HG03432 (cell line): ENCODE measurements at regions not wholly inside any gene's neighbourhood (a gene's known extent, or its start where the extent isn't known, plus 50 kb on each side); places are given as distances from the start of the nearest gene placed in this dataset.

Source experiments
- ATAC-seq: cut with Tn5 transposase; IDR thresholded peaks from one replicate; pipeline ENCODE4 v1.9.1; 2021; ENCODE audit warnings: mild to moderate bottlenecking, moderate library complexity; ENCODE audit not compliant: unreplicated experiment

- no peak for ATAC-seq
Observed at GRCh38 chr13:27014406-27015359, 156.9 kb downstream of the USP12 start.

- no peak for ATAC-seq
Observed at GRCh38 chr13:27012482-27013197, 159.0 kb downstream of the USP12 start.

GRCh38 chr13:27011661-27012060 lies 159.9 kb downstream of the USP12 start:
- no peak for ATAC-seq

GRCh38 chr13:27008733-27009132 lies 162.9 kb downstream of the USP12 start:
- no peak for ATAC-seq

- ATAC-seq = no peak
Observed at GRCh38 chr13:27007166-27007565, 164.4 kb downstream of the USP12 start.

GRCh38 chr13:27006519-27007161 lies 165.0 kb downstream of the USP12 start:
- no peak for ATAC-seq

GRCh38 chr13:27005976-27006518 lies 165.6 kb downstream of the USP12 start:
- no peak for ATAC-seq

GRCh38 chr13:27005556-27005955 lies 166.1 kb downstream of the USP12 start:
- no peak for ATAC-seq

- no peak for ATAC-seq
Observed at GRCh38 chr13:27004866-27005265, 166.7 kb downstream of the USP12 start.

- no peak for ATAC-seq
Observed at GRCh38 chr13:27004326-27004725, 167.3 kb downstream of the USP12 start.

- ATAC-seq = no peak
Observed at GRCh38 chr13:27001705-27002104, 169.9 kb downstream of the USP12 start.

- ATAC-seq = no peak
Observed at GRCh38 chr13:27000686-27001085, 170.9 kb downstream of the USP12 start.

- no peak for ATAC-seq
Observed at GRCh38 chr13:26999499-26999898, 172.1 kb downstream of the USP12 start.

- ATAC-seq = no peak
Observed at GRCh38 chr13:26998292-26998691, 173.3 kb downstream of the USP12 start.

GRCh38 chr13:26996965-26997752 lies 174.5 kb downstream of the USP12 start:
- peak; percentile 95 for ATAC-seq

GRCh38 chr13:26995159-26995558 lies 176.5 kb downstream of the USP12 start:
- ATAC-seq = no peak

- no peak for ATAC-seq
Observed at GRCh38 chr13:26993780-26994179, 177.8 kb downstream of the USP12 start.

- ATAC-seq = no peak
Observed at GRCh38 chr13:26992951-26993719, 178.5 kb downstream of the USP12 start.

GRCh38 chr13:26991508-26992181 lies 180.0 kb downstream of the USP12 start:
- ATAC-seq = no peak
